ENCODE measurements at regions not wholly inside any gene's neighbourhood (a gene's known extent, or its start where the extent isn't known, plus 50 kb on each side); places are given as distances from the start of the nearest gene placed in this dataset.

DNA sequence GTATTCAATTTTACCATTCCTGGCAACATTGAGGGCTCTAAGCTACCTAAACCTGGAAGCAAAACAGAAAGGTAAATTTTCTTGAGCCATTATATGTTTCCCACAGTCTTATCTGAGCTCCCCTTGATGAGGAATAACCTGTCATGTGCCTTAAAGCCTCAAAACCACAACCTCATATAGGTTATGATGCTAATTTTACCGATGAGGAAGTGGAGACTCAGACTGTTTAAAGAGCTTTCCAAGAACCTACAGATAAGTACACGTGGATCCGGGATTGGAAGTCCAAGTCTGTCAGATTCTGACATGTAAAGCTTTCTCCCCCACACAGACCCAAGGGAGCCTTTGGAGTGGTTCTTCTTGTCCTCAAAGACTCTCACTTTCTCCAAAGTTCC lies 140.5 kb downstream of the SEMA6D start:
- Histone ChIP-seq H3K4me1 (no peaks in the 10 kb centered on the region), H3K4me3 (no peak overlapping the region), H3K27me3 (no peaks in the 10 kb centered on the region), H3K36me3 (no peaks in the 10 kb centered on the region), H3K27ac (no peak overlapping the region), H3K9me3 (no peaks in the 10 kb centered on the region)
- no peak for DNase-seq
- no peak for TF ChIP-seq POLR2A (IDR thresholded peaks at IDR 0.05)
- TF ChIP-seq, protein P1, sequence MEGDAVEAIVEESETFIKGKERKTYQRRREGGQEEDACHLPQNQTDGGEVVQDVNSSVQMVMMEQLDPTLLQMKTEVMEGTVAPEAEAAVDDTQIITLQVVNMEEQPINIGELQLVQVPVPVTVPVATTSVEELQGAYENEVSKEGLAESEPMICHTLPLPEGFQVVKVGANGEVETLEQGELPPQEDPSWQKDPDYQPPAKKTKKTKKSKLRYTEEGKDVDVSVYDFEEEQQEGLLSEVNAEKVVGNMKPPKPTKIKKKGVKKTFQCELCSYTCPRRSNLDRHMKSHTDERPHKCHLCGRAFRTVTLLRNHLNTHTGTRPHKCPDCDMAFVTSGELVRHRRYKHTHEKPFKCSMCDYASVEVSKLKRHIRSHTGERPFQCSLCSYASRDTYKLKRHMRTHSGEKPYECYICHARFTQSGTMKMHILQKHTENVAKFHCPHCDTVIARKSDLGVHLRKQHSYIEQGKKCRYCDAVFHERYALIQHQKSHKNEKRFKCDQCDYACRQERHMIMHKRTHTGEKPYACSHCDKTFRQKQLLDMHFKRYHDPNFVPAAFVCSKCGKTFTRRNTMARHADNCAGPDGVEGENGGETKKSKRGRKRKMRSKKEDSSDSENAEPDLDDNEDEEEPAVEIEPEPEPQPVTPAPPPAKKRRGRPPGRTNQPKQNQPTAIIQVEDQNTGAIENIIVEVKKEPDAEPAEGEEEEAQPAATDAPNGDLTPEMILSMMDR (IDR thresholded peaks at IDR 0.05): no peak

DNA sequence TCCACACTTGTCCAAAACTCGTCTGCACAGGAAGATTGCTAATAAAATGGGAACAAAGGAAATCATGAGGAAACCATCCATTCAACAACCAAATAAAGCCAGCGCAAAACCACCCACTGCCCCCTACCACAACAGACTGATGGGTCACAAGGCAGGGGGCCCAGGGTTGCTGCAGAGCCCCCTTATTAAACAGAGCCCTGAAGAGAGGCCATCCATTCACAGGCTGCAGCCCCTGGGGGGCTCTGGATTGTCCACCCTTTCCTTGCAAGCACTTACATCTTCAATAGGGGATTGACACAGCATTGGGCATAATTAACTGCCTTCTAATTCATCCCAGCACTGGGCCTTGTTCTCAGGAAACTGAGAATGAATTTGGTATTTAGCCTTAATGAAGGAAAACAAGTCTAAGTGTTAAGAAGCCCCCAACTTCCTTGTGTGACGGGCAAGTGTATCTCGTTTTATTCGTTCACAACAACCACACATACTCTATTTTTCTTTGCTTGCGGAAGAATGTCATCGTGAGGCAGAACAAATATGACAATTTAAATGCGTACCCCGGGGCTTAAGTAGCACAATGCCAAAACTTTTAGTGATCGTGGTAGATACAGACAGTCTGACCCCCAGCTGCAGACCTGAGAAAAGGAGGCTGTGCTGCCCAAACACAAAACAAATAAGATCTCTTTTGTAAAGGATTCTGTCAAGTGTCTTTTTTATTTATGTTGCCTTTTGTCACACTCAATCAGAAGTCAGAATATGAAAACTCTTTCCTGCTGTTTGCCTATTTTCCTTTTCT lies 144.0 kb downstream of the SEMA6D start:
- Histone ChIP-seq H3K27me3 (no peaks in the 10 kb centered on the region), H3K4me3 (no peak overlapping the region), H3K9me3 (no peaks in the 10 kb centered on the region), H3K27ac (no peak overlapping the region), H3K4me1 (no peaks in the 10 kb centered on the region), H3K36me3 (no peaks in the 10 kb centered on the region)
- DNase-seq: no peak
- TF ChIP-seq POLR2A (IDR thresholded peaks at IDR 0.05): no peak
- TF ChIP-seq, protein P1 (IDR thresholded peaks at IDR 0.05): no peak

DNA sequence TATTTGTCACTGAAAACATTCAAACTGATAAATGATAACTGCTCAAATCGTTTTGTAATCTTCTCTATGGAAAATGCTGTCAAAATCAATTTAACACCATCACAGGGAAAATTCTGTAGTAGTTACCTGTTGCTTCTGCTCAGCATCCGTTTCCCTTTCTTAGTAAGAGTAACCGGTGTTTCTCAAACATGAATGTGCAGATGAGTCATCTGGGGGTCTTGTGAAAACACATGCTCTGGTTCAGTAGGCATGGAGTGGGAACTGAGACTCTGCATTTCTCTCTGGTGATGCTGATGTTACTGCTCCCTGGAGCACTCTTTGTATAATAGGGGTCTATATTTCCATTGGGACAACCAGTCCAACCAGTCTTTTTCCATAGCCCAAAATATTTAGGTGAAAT lies 145.1 kb downstream of the SEMA6D start:
- H3K27me3 ChIP-seq: no peaks in the 10 kb centered on the region
- TF ChIP-seq POLR2A (IDR thresholded peaks at IDR 0.05): no peak
- no peak for DNase-seq

DNA sequence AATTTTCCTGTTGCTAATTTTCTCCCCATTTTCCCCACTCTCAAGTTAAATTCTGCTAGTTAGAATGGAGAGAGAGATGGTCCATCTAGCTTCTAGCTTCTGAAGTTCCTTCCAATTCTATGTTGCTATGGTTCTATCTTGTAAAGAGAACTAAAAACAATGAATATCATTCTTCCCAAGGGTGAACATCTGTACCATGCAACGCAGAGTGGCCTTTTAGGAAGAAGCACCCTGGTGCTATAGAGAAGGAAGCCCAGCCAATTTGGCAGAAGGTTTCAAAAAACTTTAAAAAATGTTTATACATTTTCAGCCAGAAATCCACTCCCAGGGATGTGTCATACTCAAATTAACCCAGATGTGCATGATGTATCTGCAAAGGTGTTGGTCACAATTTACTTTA lies 149.1 kb downstream of the SEMA6D start:
- H3K4me1 ChIP-seq: no peaks in the 10 kb centered on the region
- no peaks in the 10 kb centered on the region for H3K27me3 ChIP-seq
- no peaks in the 10 kb centered on the region for H3K9me3 ChIP-seq
- no peak overlapping the region for H3K4me3 ChIP-seq
- no peak overlapping the region for H3K27ac ChIP-seq
- no peaks in the 10 kb centered on the region for H3K36me3 ChIP-seq
- no peak for TF ChIP-seq POLR2A (IDR thresholded peaks at IDR 0.05)
- TF ChIP-seq, protein P1 (IDR thresholded peaks at IDR 0.05): no peak
- no peak for DNase-seq

More for the DNA sequence above, 145.1 kb downstream of the SEMA6D start:
- Histone ChIP-seq H3K36me3 (no peaks in the 10 kb centered on the region), H3K4me3 (no peak overlapping the region), H3K9me3 (no peaks in the 10 kb centered on the region), H3K4me1 (no peaks in the 10 kb centered on the region), H3K27ac (no peak overlapping the region)

DNA sequence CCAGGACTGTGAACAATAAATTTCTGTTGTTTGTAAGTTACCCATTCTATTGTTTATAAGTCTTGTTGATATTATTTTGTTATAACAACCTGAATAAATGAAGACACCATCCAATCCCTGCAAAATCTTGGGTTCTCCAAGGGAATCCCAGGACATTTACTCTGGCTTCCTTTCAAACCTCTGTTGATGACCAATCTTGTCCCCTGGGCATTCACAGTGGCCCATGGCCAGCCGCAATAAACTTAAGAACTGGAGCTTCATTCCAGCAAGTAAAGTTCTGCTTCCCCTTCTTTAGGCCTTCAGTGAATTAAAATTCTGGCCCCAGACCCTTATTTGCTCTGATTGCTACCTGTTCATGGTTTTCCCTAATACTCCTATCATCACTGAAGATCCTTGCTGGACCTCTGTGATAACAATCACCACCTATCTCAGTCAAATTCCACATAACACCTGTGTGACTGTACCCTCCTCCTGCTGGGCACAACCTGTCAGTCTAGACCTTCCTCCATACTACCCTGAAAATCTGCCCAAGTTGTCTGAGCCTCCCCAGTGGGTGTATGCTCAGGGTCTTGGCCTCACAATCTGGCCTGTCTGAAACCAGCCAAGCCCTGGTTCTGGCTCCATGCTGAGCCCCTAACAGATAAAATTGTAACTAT lies 153.1 kb downstream of the SEMA6D start:
- no peak overlapping the region for H3K27ac ChIP-seq
- no peaks in the 10 kb centered on the region for H3K4me1 ChIP-seq
- H3K36me3 ChIP-seq: no peaks in the 10 kb centered on the region
- no peak overlapping the region for H3K4me3 ChIP-seq
- H3K27me3 ChIP-seq: no peaks in the 10 kb centered on the region
- DNase-seq: no peak
- H3K9me3 ChIP-seq: no peaks in the 10 kb centered on the region
- TF ChIP-seq, protein P1 (IDR thresholded peaks at IDR 0.05): no peak
- TF ChIP-seq POLR2A (IDR thresholded peaks at IDR 0.05): no peak

DNA sequence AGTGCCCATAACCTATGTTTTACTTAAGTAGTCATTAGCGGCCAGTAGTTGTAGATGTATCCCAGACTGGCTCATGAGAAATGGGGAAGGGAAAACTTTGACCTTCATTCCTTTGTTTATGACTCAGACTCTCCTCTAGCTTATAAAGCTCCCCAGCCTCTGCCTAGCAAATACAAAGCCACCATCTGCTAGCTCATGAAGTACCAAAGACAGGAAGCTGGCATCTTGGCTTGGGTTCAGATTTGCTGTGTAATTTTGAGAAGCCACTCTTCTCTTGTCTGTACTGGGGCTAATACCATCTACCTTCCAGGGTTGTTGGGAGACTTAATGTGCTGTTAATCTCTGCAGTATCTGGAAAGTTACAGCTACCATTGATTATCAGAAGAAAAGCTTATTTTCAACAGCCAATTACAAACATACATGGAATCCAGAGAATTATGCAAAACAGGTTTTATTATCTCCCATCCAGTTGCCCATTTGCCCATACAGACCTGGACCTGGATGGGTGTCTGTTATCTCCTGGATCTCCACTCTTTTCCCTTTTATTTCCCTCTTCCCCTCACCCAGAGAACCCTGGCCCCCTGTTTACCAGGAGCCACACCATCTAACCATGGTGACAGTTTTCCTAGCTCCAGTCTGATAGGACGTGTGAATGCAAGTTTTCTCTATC lies 153.8 kb downstream of the SEMA6D start:
- Histone ChIP-seq H3K36me3 (no peaks in the 10 kb centered on the region), H3K27ac (no peak overlapping the region), H3K4me1 (no peaks in the 10 kb centered on the region), H3K27me3 (no peaks in the 10 kb centered on the region), H3K9me3 (no peaks in the 10 kb centered on the region), H3K4me3 (no peak overlapping the region)
- no peak for DNase-seq
- TF ChIP-seq, protein P1 (IDR thresholded peaks at IDR 0.05): no peak
- TF ChIP-seq POLR2A (IDR thresholded peaks at IDR 0.05): no peak
